H9 (cell line): ENCODE measurements at regions not wholly inside any gene's neighbourhood (a gene's known extent, or its start where the extent isn't known, plus 50 kb on each side); places are given as distances from the start of the nearest gene placed in this dataset.

Experiments used
- DNase-seq: peaks from one replicate; pipeline ENCODE4 v3.0.0-alpha.2; 2017
- H2AFZ ChIP-seq: one replicate; pipeline ENCODE4 v1.6.1; 2013; ENCODE audit warnings: mild to moderate bottlenecking, low read length, control low read depth, moderate library complexity
- H2AK5ac ChIP-seq: 2 replicates; pipeline ENCODE4 v1.6.1; 2013; ENCODE audit warnings: low read length, control low read depth, mixed read lengths; ENCODE audit not compliant: insufficient read length
- H2BK120ac ChIP-seq: one replicate; pipeline ENCODE4 v1.6.1; 2013; ENCODE audit warnings: low read depth, mild to moderate bottlenecking, low read length, control low read depth, inconsistent platforms; ENCODE audit not compliant: poor library complexity, severe bottlenecking
- H2BK12ac ChIP-seq: 2 replicates; pipeline ENCODE4 v1.6.1; 2013; ENCODE audit warnings: low read length, control low read depth, mixed read lengths, low read depth; ENCODE audit not compliant: insufficient read length
- H2BK15ac ChIP-seq: 2 replicates; pipeline ENCODE4 v1.6.1; 2013; ENCODE audit warnings: low read depth, low read length, control low read depth
- H2BK20ac ChIP-seq: one replicate; pipeline ENCODE4 v1.6.1; 2013; ENCODE audit warnings: low read depth, mild to moderate bottlenecking, low read length, control low read depth, inconsistent platforms; ENCODE audit not compliant: poor library complexity, severe bottlenecking
- H2BK5ac ChIP-seq: 2 replicates; pipeline ENCODE4 v1.6.1; 2013; ENCODE audit warnings: low read length, control low read depth, mixed read lengths; ENCODE audit not compliant: insufficient read length
- H3K14ac ChIP-seq: 2 replicates; pipeline ENCODE4 v1.6.1; 2013; ENCODE audit warnings: low read length, control low read depth; ENCODE audit not compliant: insufficient read depth
- H3K18ac ChIP-seq: 2 replicates; pipeline ENCODE4 v1.6.1; 2013; ENCODE audit warnings: low read depth, mild to moderate bottlenecking, mixed read lengths, low read length, control low read depth; ENCODE audit not compliant: insufficient read length
- H3K23ac ChIP-seq: 2 replicates; pipeline ENCODE4 v1.6.1; 2013; ENCODE audit warnings: low read length, control low read depth, mixed read lengths, low read depth; ENCODE audit not compliant: insufficient read length
- H3K23me2 ChIP-seq: 2 replicates; pipeline ENCODE4 v1.6.1; 2013; ENCODE audit warnings: low read depth, mild to moderate bottlenecking, mixed read lengths, low read length, control low read depth; ENCODE audit not compliant: insufficient read length, poor library complexity, severe bottlenecking
- H3K27ac ChIP-seq: 2 replicates; pipeline ENCODE4 v1.5.1; 2013; ENCODE audit warnings: low read length, control low read depth, mixed read lengths, low read depth; ENCODE audit not compliant: insufficient read length
- H3K27me3 ChIP-seq: 2 replicates; pipeline ENCODE4 v1.6.1; 2013; ENCODE audit warnings: low read length, control low read depth, inconsistent platforms; ENCODE audit not compliant: insufficient read depth
- H3K4ac ChIP-seq: 2 replicates; pipeline ENCODE4 v1.6.1; 2013; ENCODE audit warnings: low read depth, mild to moderate bottlenecking, control low read depth, inconsistent platforms, low read length, moderate library complexity
- H3K4me1 ChIP-seq: 2 replicates; pipeline ENCODE4 v1.6.1; 2013; ENCODE audit warnings: low read length, control low read depth, inconsistent platforms; ENCODE audit not compliant: insufficient read depth
- H3K4me2 ChIP-seq: 2 replicates; pipeline ENCODE4 v1.6.1; 2013; ENCODE audit warnings: low read length, control low read depth, mixed read lengths; ENCODE audit not compliant: insufficient read length, insufficient read depth
- H3K56ac ChIP-seq: 2 replicates; pipeline ENCODE4 v1.6.1; 2013; ENCODE audit warnings: low read depth, mild to moderate bottlenecking, mixed read lengths, low read length, control low read depth; ENCODE audit not compliant: insufficient read length
- H3K79me1 ChIP-seq: 2 replicates; pipeline ENCODE4 v1.6.1; 2013; ENCODE audit warnings: low read depth, mild to moderate bottlenecking, moderate library complexity, low read length, control low read depth, inconsistent platforms; ENCODE audit not compliant: insufficient read depth, poor library complexity, severe bottlenecking
- H3K79me2 ChIP-seq: 2 replicates; pipeline ENCODE4 v1.6.1; 2013; ENCODE audit warnings: low read length, control low read depth, inconsistent platforms; ENCODE audit not compliant: insufficient read depth
- H3K9ac ChIP-seq: 2 replicates; pipeline ENCODE4 v1.6.1; 2013; ENCODE audit warnings: low read length, control low read depth, mixed read lengths; ENCODE audit not compliant: insufficient read length; ENCODE audit errors: extremely low read depth
- H3K9me3 ChIP-seq: one replicate; pipeline ENCODE4 v1.6.1; 2013; ENCODE audit warnings: low read depth, low read length, inconsistent platforms; ENCODE audit not compliant: control insufficient read depth
- H3T11ph ChIP-seq: one replicate; pipeline ENCODE4 v1.6.1; 2013; ENCODE audit warnings: mild to moderate bottlenecking, low read length, control low read depth, inconsistent platforms
- H4K20me1 ChIP-seq: one replicate; pipeline ENCODE4 v1.6.1; 2013; ENCODE audit not compliant: control insufficient read depth, insufficient read length, insufficient read depth
- H4K5ac ChIP-seq: 2 replicates; pipeline ENCODE4 v1.6.1; 2013; ENCODE audit warnings: low read depth, mild to moderate bottlenecking, mixed read lengths, low read length, control low read depth; ENCODE audit not compliant: insufficient read length
- H4K8ac ChIP-seq: replicated peaks from 2 replicates; pipeline ENCODE4 v1.6.1; 2013; ENCODE audit warnings: low read length, control low read depth, mixed read lengths, low read depth; ENCODE audit not compliant: insufficient read length
- H4K91ac ChIP-seq: 2 replicates; pipeline ENCODE4 v1.6.1; 2013; ENCODE audit warnings: low read depth, mild to moderate bottlenecking, moderate library complexity, mixed read lengths, low read length, control low read depth; ENCODE audit not compliant: insufficient read length
- H3K27ac Mint-ChIP-seq, 3 experiments: 2 replicates in 2 of 3; 3 replicates in 1 of 3; pipeline ENCODE4 v1.8.0; 2020 to 2021; ENCODE audit warnings: mixed read lengths in 3 of 3, mild to moderate bottlenecking in 1 of 3, moderate library complexity in 1 of 3
- H3K27me3 Mint-ChIP-seq: 2 replicates; pipeline ENCODE4 v1.8.0; 2021; ENCODE audit warnings: low read depth, mild to moderate bottlenecking, moderate library complexity, mixed read lengths
- H3K36me3 Mint-ChIP-seq, 3 experiments: 2 replicates in 2 of 3; 3 replicates in 1 of 3; pipeline ENCODE4 v1.8.0; 2020 to 2021; ENCODE audit warnings: low read depth in 3 of 3, mixed read lengths in 3 of 3; ENCODE audit not compliant: insufficient read depth in 1 of 3
- H3K4me1 Mint-ChIP-seq, 2 experiments: 2 replicates each; pipeline ENCODE4 v1.8.0; 2020; ENCODE audit warnings: mixed read lengths in 2 of 2
- H3K4me3 Mint-ChIP-seq, 2 experiments: 2 replicates in 1 of 2; 3 replicates in 1 of 2; pipeline ENCODE4 v1.8.0; 2020 to 2021; ENCODE audit warnings: mild to moderate bottlenecking in 2 of 2, mixed read lengths in 2 of 2, moderate library complexity in 1 of 2
- H3K9me3 Mint-ChIP-seq, 2 experiments: 2 replicates in 1 of 2; 3 replicates in 1 of 2; pipeline ENCODE4 v1.8.0; 2020; ENCODE audit warnings: mild to moderate bottlenecking in 2 of 2, mixed read lengths in 2 of 2, moderate library complexity in 1 of 2
- WGBS: extraction: QIAGEN DNeasy Blood & Tissue Kit; methylation state at CpG from one replicate; pipeline ENCODE4 v1.1.7; 2013; ENCODE audit warnings: missing lambda C conversion rate, low lambda C conversion rate, mixed read lengths; ENCODE audit not compliant: insufficient read length; ENCODE audit errors: extremely low coverage; 5-methylcytosine and 5-hydroxymethylcytosine counted together
- TF ChIP-seq, protein P1 (sequence below): fragments of 200-600 bp; sonication (generic); conservative IDR thresholded peaks from 3 replicates; pipeline ENCODE4 v1.8.0; 2021; ENCODE audit warnings: antibody characterized with exemption, mild to moderate bottlenecking

GRCh38 chr22:22086501-22087158 is 104.0 kb upstream of the TOP3B start:
- H2BK5ac ChIP-seq, result no peak overlapping the region
- H2AK5ac ChIP-seq, result no peak overlapping the region
- H3K9me3 ChIP-seq, result no peaks in the 10 kb centered on the region
- H3K23ac ChIP-seq, result no peak overlapping the region
- H3K18ac ChIP-seq, result no peak overlapping the region
- no peak for DNase-seq
- peaks cover 100% of the 10 kb centered on the region for H3K27me3 Mint-ChIP-seq
- H3K27ac Mint-ChIP-seq, result no peak overlapping the region
- H3K27me3 ChIP-seq, result peaks cover 78% of the 10 kb centered on the region
- H3K14ac ChIP-seq, result no peak overlapping the region
- no peak overlapping the region for H2BK120ac ChIP-seq
- H3K4me2 ChIP-seq, result no peak overlapping the region
- no peak overlapping the region for H2BK15ac ChIP-seq
- no CpG with 5 or more reads among the region's 2 CpGs for WGBS
- no peak overlapping the region for H4K8ac ChIP-seq
- no peaks in the 10 kb centered on the region for H3K79me1 ChIP-seq
- no peak overlapping the region for H4K5ac ChIP-seq
- no peak overlapping the region for H3K4me3 Mint-ChIP-seq
- no peak overlapping the region for H4K91ac ChIP-seq
- H3K56ac ChIP-seq, result no peak overlapping the region
- no peak overlapping the region for H3T11ph ChIP-seq
- TF ChIP-seq, protein P1, sequence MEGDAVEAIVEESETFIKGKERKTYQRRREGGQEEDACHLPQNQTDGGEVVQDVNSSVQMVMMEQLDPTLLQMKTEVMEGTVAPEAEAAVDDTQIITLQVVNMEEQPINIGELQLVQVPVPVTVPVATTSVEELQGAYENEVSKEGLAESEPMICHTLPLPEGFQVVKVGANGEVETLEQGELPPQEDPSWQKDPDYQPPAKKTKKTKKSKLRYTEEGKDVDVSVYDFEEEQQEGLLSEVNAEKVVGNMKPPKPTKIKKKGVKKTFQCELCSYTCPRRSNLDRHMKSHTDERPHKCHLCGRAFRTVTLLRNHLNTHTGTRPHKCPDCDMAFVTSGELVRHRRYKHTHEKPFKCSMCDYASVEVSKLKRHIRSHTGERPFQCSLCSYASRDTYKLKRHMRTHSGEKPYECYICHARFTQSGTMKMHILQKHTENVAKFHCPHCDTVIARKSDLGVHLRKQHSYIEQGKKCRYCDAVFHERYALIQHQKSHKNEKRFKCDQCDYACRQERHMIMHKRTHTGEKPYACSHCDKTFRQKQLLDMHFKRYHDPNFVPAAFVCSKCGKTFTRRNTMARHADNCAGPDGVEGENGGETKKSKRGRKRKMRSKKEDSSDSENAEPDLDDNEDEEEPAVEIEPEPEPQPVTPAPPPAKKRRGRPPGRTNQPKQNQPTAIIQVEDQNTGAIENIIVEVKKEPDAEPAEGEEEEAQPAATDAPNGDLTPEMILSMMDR, result no peak
- H3K4ac ChIP-seq, result no peak overlapping the region
- H3K4me1 ChIP-seq, result no peaks in the 10 kb centered on the region
- no peaks in the 10 kb centered on the region for H3K4me1 Mint-ChIP-seq
- no peak overlapping the region for H2BK12ac ChIP-seq
- H2AFZ ChIP-seq, result no peak overlapping the region
- H2BK20ac ChIP-seq, result no peak overlapping the region
- H3K9ac ChIP-seq, result no peak overlapping the region
- H3K9me3 Mint-ChIP-seq, result no peaks in the 10 kb centered on the region
- no peaks in the 10 kb centered on the region for H3K23me2 ChIP-seq
- H3K27ac ChIP-seq, result no peak overlapping the region
- H4K20me1 ChIP-seq, result no peaks in the 10 kb centered on the region
- no peaks in the 10 kb centered on the region for H3K36me3 Mint-ChIP-seq
- H3K79me2 ChIP-seq, result no peaks in the 10 kb centered on the region
